Ovary (tissue), 7 donors: ENCODE measurements at regions not wholly inside any gene's neighbourhood (a gene's known extent, or its start where the extent isn't known, plus 50 kb on each side); places are given as distances from the start of the nearest gene placed in this dataset.
"Not testable (repeated sequence)": the region's sequence is repeated elsewhere in the genome, so short reads cannot be mapped to it uniquely, and the experiment has no call there.

ENCODE experiments used
- DNase-seq, 5 donors: peaks; one replicate each; pipeline ENCODE4 v3.0.0-alpha.2; 2019 to 2020
- H3K27ac ChIP-seq, 2 donors: fragments of 200-600 bp; one replicate each; pipeline versions ENCODE4 v1.5.1 to v1.8.0; 2019 to 2022
- H3K27me3 ChIP-seq: fragments of 200-600 bp; one replicate; pipeline ENCODE4 v1.8.0; 2022
- H3K36me3 ChIP-seq: fragments of 200-600 bp; sonication (generic); one replicate; pipeline ENCODE4 v1.5.1; 2019
- H3K4me1 ChIP-seq: one replicate; pipeline ENCODE4 v1.8.1; 2013; ENCODE audit warnings: mild to moderate bottlenecking, moderate library complexity; ENCODE audit not compliant: insufficient read depth
- H3K4me3 ChIP-seq: fragments of 200-600 bp; sonication (generic); one replicate; pipeline ENCODE4 v1.5.1; 2017
- H3K9me3 ChIP-seq, 2 donors: fragments of 200-600 bp in 1 of 2; sonication (generic) in 1 of 2; one replicate each; pipeline versions ENCODE4 v1.5.1 to v1.8.1; 2013 to 2019; ENCODE audit warnings: mild to moderate bottlenecking in 1 of 2, moderate library complexity in 1 of 2
- POLR2A ChIP-seq: fragments of 450-650 bp; IDR thresholded peaks from one replicate; pipeline ENCODE4 v1.6.1; 2017; ENCODE audit warnings: antibody characterized with exemption, mild to moderate bottlenecking, moderate library complexity
- WGBS, 3 donors: extraction: QIAGEN DNeasy Blood & Tissue Kit in 1 of 3; methylation state at CpG; one replicate each; pipeline versions ENCODE4 v1.1.5 to v1.1.7; 2013 to 2017; 5-methylcytosine and 5-hydroxymethylcytosine counted together
- intact Hi-C, 4 donors: fragments of 100-400 bp; cut with DNase I; formaldehyde crosslinking; loops; one replicate each; pipeline versions ENCODE4 v1.11.0 to v1.15.1; 2022 to 2023
- donor health status: DM: no; HTN: no; CAD: no; lungs with moderate emphysema.
- donor health status: DM: no; HTN: no; CAD: no.
- donor health status: Bipolar disorder and iron deficiency.
- donor health status: DM: no; HTN: no; CAD: no.
- donor health status: DM: yes; HTN: yes; CAD: no.

- peak in 1 of 5 donors; percentile 22 for DNase-seq
These were observed 233.2 kb downstream of the SPATA31A1 start for GRCh38 chr9:39588500-39589137.

DNA sequence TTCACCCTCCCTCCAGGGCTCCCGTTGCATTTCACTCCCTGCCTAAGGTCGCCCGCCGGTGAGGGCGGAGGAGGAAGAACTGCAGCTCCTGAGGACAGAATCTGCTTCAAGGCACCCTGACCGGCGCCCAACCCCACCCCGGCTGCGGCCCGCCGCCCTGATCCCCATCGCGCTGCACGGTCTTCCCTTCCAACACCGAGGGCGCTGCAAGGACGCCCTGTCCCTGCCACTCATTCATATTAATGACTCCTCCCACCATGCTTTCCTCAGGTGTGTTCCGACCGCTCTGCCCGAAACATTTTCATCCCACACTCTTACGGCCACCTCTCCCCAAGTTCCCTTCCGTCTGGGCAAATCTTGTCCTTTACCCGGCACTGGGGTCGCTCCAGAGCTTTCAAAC is 248.6 kb downstream of the SPATA31A1 start:
- intact Hi-C loops, H3K36me3 ChIP-seq, H3K27ac ChIP-seq, H3K27me3 ChIP-seq, DNase-seq, H3K4me1 ChIP-seq, H3K9me3 ChIP-seq, H3K4me3 ChIP-seq: not testable (repeated sequence)
- WGBS, 3 donors: 42 to 60% (median 54%) methylated on average over 2 to 7 of the region's 24 CpGs

More at GRCh38 chr9:39588500-39589137, 233.2 kb downstream of the SPATA31A1 start:
- TF ChIP-seq POLR2A: no peak
- no peaks in the 10 kb centered on the region for H3K36me3 ChIP-seq
- no peak overlapping the region for H3K4me3 ChIP-seq
- 25 to 39% (median 38%) methylated on average over 8 of the region's 8 CpGs for WGBS, 3 donors
- no peaks in the 10 kb centered on the region for H3K4me1 ChIP-seq
- H3K27ac ChIP-seq: no peak overlapping the region
- H3K27me3 ChIP-seq: no peaks in the 10 kb centered on the region
- no peaks in the 10 kb centered on the region for H3K9me3 ChIP-seq
- intact Hi-C loops: no loop called here

DNA sequence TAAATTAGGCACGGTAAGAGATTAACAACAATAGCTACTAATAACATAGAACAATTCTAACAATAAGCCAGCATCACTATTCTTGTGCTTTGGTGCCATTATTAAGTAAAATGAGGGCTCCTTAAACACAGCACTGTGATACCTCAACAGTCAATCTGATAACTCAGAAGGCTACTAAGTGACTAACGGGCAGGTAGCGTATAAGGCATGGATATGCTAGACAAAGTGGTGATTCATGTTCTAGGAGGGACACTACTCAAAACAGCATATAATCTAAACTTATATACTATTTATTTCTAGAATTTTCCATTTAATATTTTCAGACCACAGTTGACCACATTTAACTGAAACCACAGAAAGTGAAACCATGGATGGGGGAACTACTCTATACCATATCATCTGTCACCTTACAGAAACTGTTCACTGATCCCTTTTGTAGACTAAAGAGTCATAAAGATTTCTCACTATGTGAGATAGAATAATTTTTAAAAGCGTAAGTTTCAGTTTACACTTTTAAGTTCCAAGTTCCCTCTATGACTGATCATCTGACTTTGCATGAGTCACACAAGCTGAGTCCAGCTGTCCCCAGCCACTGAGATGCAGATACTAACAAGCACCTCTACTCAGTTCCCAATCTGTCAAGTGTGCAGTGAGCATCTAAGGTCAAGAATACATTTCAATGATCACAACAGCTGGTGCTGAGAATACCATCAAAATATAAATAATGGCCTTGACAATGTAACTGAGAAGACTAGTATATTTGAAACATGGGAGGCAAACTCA is 256.2 kb downstream of the SPATA31A1 start:
- H3K27me3 ChIP-seq, H3K4me3 ChIP-seq, H3K27ac ChIP-seq, H3K9me3 ChIP-seq, DNase-seq, H3K4me1 ChIP-seq, H3K36me3 ChIP-seq, intact Hi-C loops: not testable (repeated sequence)
- WGBS, 3 donors: no CpG with 5 or more reads among the region's 4 CpGs

DNA sequence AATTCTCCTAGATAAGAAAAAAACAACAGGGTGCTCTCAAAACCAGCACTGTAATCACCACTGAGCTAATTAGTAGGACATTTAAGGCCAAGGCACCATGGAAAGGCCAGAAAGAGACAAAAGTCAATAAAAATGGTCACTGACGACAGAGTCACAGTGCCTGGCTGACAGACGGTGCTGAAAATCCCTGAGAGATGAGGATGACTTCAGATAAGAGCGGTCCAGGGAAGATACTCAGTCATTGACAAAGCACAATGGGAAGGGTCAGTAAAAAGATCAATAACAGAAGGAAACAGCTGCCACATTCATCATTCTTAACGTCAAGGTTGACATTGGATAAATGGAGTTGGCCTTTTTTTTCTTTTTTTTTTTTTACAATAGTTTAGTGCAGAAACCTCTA is 261.0 kb downstream of the SPATA31A1 start:
- H3K4me3 ChIP-seq, intact Hi-C loops, H3K36me3 ChIP-seq, H3K27me3 ChIP-seq, H3K4me1 ChIP-seq, H3K27ac ChIP-seq, H3K9me3 ChIP-seq, DNase-seq: not testable (repeated sequence)
- 30% methylated on average over 2 of the region's 4 CpGs; no CpG with 5 or more reads in 2 of the 3 donors for WGBS, 3 donors

GRCh38 chr9:39624048-39624447 is 268.6 kb downstream of the SPATA31A1 start:
- H3K27me3 ChIP-seq, H3K36me3 ChIP-seq, H3K9me3 ChIP-seq, DNase-seq, intact Hi-C loops, H3K27ac ChIP-seq, H3K4me1 ChIP-seq, H3K4me3 ChIP-seq: not testable (repeated sequence)
- WGBS, 3 donors: no CpG with 5 or more reads among the region's 10 CpGs

DNA sequence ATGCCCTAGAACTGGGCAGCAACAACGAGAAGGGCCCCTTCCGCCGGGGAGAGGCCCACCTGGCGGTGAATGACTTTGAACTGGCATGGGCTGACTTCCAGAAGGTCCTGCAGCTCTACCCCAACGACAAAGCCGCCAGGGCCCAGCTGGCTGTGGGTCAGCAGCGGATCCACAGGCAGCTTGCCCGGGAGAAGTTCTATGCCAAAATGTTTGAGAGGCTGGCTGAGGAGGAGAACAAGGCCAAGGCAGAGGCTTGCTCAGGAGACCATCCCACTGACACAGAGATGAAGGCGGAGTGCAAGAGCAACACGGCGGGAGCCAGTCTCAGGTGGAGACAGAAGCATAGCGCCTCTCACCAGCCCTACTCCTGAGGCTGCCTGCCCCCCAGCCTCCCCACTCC is 276.6 kb downstream of the SPATA31A1 start:
- WGBS, 3 donors: 88 to 100% (median 100%) methylated on average over 2 to 8 of the region's 12 CpGs
- intact Hi-C loops, H3K36me3 ChIP-seq, H3K9me3 ChIP-seq, H3K4me3 ChIP-seq, H3K27me3 ChIP-seq, H3K4me1 ChIP-seq, DNase-seq, H3K27ac ChIP-seq: not testable (repeated sequence)

- H3K4me1 ChIP-seq, DNase-seq, intact Hi-C loops, H3K27ac ChIP-seq, H3K36me3 ChIP-seq, H3K27me3 ChIP-seq, H3K9me3 ChIP-seq, H3K4me3 ChIP-seq: not testable (repeated sequence)
These were observed 293.6 kb downstream of the SPATA31A1 start for GRCh38 chr9:39649029-39649428.

GRCh38 chr9:39656960-39657603 is 301.6 kb downstream of the SPATA31A1 start:
- H3K9me3 ChIP-seq, H3K4me1 ChIP-seq, DNase-seq, H3K36me3 ChIP-seq, H3K4me3 ChIP-seq, H3K27ac ChIP-seq, H3K27me3 ChIP-seq, intact Hi-C loops: not testable (repeated sequence)
- no CpG with 5 or more reads among the region's 4 CpGs for WGBS, 3 donors

DNA sequence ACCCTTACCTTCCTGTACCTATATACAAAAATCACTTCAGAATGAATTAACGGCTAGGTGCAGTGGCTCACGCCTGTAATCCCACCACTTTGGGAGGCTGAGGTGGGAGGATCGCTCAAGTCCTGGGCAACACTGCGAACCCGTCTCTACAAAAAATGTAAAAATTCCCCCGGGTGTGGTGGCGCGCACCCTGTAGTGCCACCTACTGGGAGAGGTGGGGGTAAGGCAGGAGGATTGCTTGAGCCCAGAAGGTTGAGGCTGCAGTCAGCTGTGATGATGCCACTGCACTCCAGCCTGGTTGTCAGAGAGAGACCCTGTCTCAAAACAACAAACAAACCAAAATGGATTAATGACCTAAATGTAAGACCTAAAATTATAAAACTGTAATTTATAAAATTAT is 307.6 kb downstream of the SPATA31A1 start:
- intact Hi-C loops, H3K36me3 ChIP-seq, H3K27ac ChIP-seq, H3K4me1 ChIP-seq, H3K27me3 ChIP-seq, H3K4me3 ChIP-seq, DNase-seq, H3K9me3 ChIP-seq: not testable (repeated sequence)
- WGBS, 3 donors: no CpG with 5 or more reads among the region's 8 CpGs

GRCh38 chr9:39663713-39664112 is 308.2 kb downstream of the SPATA31A1 start:
- H3K4me3 ChIP-seq, DNase-seq, H3K4me1 ChIP-seq, H3K9me3 ChIP-seq, H3K27me3 ChIP-seq, intact Hi-C loops, H3K27ac ChIP-seq, H3K36me3 ChIP-seq: not testable (repeated sequence)
- no CpG with 5 or more reads among the region's 1 CpG for WGBS, 3 donors

DNA sequence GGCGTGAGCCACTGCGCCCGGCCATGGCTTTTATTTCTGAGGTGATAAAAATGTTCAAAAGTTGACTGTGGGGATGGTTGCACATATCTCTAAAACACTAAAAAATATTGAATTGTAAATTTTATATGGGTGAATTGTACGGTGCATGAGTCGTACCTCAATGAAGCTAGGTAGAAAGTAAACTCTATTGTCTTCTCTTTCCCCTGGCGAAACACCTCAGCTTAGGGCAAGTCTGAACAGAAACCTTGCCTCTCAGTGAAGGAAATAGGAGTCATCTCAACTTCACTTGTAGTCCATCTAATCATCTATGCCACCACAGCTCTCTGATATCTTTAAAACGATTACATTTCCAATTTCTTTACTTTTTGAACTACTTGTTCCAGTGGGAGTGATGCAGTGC is 309.6 kb downstream of the SPATA31A1 start:
- H3K36me3 ChIP-seq, H3K9me3 ChIP-seq, H3K4me1 ChIP-seq, H3K4me3 ChIP-seq, intact Hi-C loops, H3K27ac ChIP-seq, DNase-seq, H3K27me3 ChIP-seq: not testable (repeated sequence)
- 78 to 91% (median 87%) methylated on average over 3 to 4 of the region's 7 CpGs for WGBS, 3 donors
